Tibial artery (tissue), 4 donors: ENCODE measurements at regions not wholly inside any gene's neighbourhood (a gene's known extent, or its start where the extent isn't known, plus 50 kb on each side); places are given as distances from the start of the nearest gene placed in this dataset.

ENCODE experiments used
- DNase-seq, 2 donors: peaks; one replicate each; pipeline ENCODE4 v3.0.0-alpha.2; 2019
- H3K27ac ChIP-seq, 2 donors: fragments of 200-600 bp; sonication (generic) in 1 of 2; 1 replicate in 1 of 2; 2 replicates in 1 of 2; pipeline ENCODE4 v1.5.1; 2018 to 2019; ENCODE audit warnings: mild to moderate bottlenecking in 1 of 2
- H3K27me3 ChIP-seq, 2 donors: fragments of 200-600 bp; sonication (generic) in 1 of 2; one replicate each; pipeline versions ENCODE4 v1.5.1 to v1.6.0; 2016 to 2019
- H3K36me3 ChIP-seq, 3 donors: fragments of 200-600 bp; sonication (generic) in 2 of 3; one replicate each; pipeline ENCODE4 v1.5.1; 2016 to 2019; ENCODE audit warnings: mild to moderate bottlenecking in 2 of 3
- H3K4me1 ChIP-seq, 4 donors: fragments of 200-600 bp; sonication (generic) in 2 of 4; 1 replicate in 3 of 4; 2 replicates in 1 of 4; pipeline ENCODE4 v1.5.1; 2016 to 2019
- H3K4me3 ChIP-seq, 2 donors: fragments of 200-600 bp; sonication (generic) in 1 of 2; 1 replicate in 1 of 2; 2 replicates in 1 of 2; pipeline ENCODE4 v1.5.1; 2018 to 2019; ENCODE audit warnings: mild to moderate bottlenecking in 2 of 2
- H3K9me3 ChIP-seq, 3 donors: fragments of 200-600 bp; sonication (generic) in 1 of 3; one replicate each; pipeline ENCODE4 v1.5.1; 2016 to 2019
- CTCF ChIP-seq, 2 experiments: fragments of 200-600 bp in 1 of 2; fragments of 450-650 bp in 1 of 2; IDR thresholded peaks; one replicate each; pipeline ENCODE4 v1.5.1; 2017 to 2019; ENCODE audit warnings: antibody characterized with exemption in 2 of 2, mild to moderate bottlenecking in 1 of 2, moderate library complexity in 1 of 2
- intact Hi-C: fragments of 100-400 bp; cut with DNase I; formaldehyde crosslinking; loops from one replicate; pipeline ENCODE4 v1.15.0; 2023; ENCODE audit warnings: low total_unique reads

GRCh38 chr12:107873223-107873622, 98.7 kb downstream of the ASCL4 start:
- TF ChIP-seq CTCF (IDR thresholded peaks at IDR 0.05) = no peak
- Histone ChIP-seq H3K4me3 (no peak overlapping the region), H3K27me3 (peaks cover 0 to 13% of the 10 kb centered on the region in 2 donors), H3K9me3 (no peaks in the 10 kb centered on the region), H3K27ac (no peak overlapping the region), H3K4me1 (no peaks in the 10 kb centered on the region), H3K36me3 (no peaks in the 10 kb centered on the region)
- DNase-seq = no peak
- intact Hi-C loops = no loop called here

- H3K4me1 ChIP-seq = no peaks in the 10 kb centered on the region
- peaks cover 0 to 14% of the 10 kb centered on the region in 2 donors for H3K27me3 ChIP-seq
Observed at GRCh38 chr12:107875786-107876185, 101.3 kb downstream of the ASCL4 start.

GRCh38 chr12:107884769-107885694, 110.5 kb downstream of the ASCL4 start:
- Histone ChIP-seq H3K9me3 (no peaks in the 10 kb centered on the region), H3K4me3 (no peak overlapping the region), H3K36me3 (no peaks in the 10 kb centered on the region), H3K27me3 (peaks cover 0 to 6% of the 10 kb centered on the region in 2 donors), H3K4me1 (no peaks in the 10 kb centered on the region), H3K27ac (no peak overlapping the region)
- peak; percentile 45 to 50 for TF ChIP-seq CTCF (IDR thresholded peaks at IDR 0.05)
- intact Hi-C loops = no loop called here
- no peak for DNase-seq

More at GRCh38 chr12:107875786-107876185, 101.3 kb downstream of the ASCL4 start:
- Histone ChIP-seq H3K9me3 (no peaks in the 10 kb centered on the region), H3K36me3 (no peaks in the 10 kb centered on the region), H3K27ac (no peak overlapping the region), H3K4me3 (no peak overlapping the region)
- intact Hi-C loops = no loop called here
- no peak for TF ChIP-seq CTCF (IDR thresholded peaks at IDR 0.05)
- no peak for DNase-seq

GRCh38 chr12:107888789-107889188, 114.3 kb downstream of the ASCL4 start:
- Histone ChIP-seq H3K27me3 (peaks cover 0 to 14% of the 10 kb centered on the region in 2 donors), H3K27ac (no peak overlapping the region), H3K9me3 (no peaks in the 10 kb centered on the region), H3K36me3 (no peaks in the 10 kb centered on the region), H3K4me1 (no peaks in the 10 kb centered on the region), H3K4me3 (no peak overlapping the region)
- DNase-seq = no peak
- no peak for TF ChIP-seq CTCF (IDR thresholded peaks at IDR 0.05)
- intact Hi-C loops = no loop called here

GRCh38 chr12:107891967-107892366, 117.5 kb downstream of the ASCL4 start:
- intact Hi-C loops = no loop called here
- DNase-seq = no peak

More at GRCh38 chr12:107891967-107892366, 117.5 kb downstream of the ASCL4 start:
- H3K36me3 ChIP-seq = no peaks in the 10 kb centered on the region
- H3K4me1 ChIP-seq = no peaks in the 10 kb centered on the region
- peaks cover 0 to 11% of the 10 kb centered on the region in 2 donors for H3K27me3 ChIP-seq
- TF ChIP-seq CTCF (IDR thresholded peaks at IDR 0.05) = no peak
- H3K27ac ChIP-seq = no peak overlapping the region
- no peaks in the 10 kb centered on the region for H3K9me3 ChIP-seq
- H3K4me3 ChIP-seq = no peak overlapping the region
